GM18861 (cell line): ENCODE measurements at regions not wholly inside any gene's neighbourhood (a gene's known extent, or its start where the extent isn't known, plus 50 kb on each side); places are given as distances from the start of the nearest gene placed in this dataset.
"Not testable (repeated sequence)": the region's sequence is repeated elsewhere in the genome, so short reads cannot be mapped to it uniquely, and the experiment has no call there.

Source experiments
- ATAC-seq: cut with Tn5 transposase; IDR thresholded peaks from one replicate; pipeline ENCODE4 v1.9.1; 2021; ENCODE audit not compliant: unreplicated experiment

DNA sequence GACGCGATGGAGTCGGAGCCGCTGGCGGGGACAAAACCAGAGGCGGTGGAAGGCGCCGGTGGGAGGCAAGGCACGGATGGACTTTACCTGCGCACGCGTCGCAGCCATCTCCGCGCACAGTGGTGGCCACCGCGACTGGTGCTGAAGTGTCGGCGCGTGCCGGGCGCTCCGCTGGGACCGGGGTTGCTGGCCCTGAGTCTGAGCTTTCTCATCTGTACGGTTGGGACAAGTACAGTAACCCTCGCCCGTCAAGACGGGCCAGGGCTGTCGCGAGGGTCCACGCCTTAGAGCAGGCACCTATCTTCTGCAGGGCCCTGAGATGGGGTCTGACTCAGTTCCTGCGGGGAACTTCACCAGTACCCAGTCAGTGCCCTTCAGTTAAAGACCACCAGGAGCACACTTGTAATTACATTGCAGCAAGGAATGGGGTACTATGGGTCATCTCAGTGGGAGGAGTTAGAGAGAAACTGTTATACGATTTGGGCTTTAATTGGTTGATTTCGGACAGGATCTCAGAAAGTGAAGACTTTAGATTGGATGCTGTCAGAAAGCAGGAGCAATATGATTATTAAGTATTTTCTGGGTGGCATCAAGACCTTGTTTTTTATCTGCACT is 385.6 kb downstream of the SPATA31A6 start:
- not testable (repeated sequence) for ATAC-seq

DNA sequence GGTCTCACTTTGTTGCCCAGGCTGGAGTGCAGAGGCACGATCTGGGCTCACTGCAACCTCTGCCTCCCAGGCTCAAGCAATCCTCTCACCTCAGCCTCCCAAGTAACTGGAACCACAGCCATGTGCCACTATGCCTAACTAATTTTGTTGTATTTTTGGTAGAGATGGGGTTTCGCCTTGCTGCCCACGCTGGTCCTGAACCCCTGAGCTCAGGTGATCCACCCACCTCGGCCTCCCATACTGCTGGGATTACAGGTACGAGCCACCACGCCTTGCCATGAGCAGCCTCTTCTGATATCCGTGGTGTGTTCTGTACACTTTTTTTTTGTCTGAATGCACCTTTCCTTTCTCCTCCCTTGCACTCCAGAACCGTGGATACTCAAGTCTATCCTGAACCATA is 394.4 kb downstream of the SPATA31A6 start:
- ATAC-seq = not testable (repeated sequence)
